ENCODE measurements at regions not wholly inside any gene's neighbourhood (a gene's known extent, or its start where the extent isn't known, plus 50 kb on each side); places are given as distances from the start of the nearest gene placed in this dataset.

DNA sequence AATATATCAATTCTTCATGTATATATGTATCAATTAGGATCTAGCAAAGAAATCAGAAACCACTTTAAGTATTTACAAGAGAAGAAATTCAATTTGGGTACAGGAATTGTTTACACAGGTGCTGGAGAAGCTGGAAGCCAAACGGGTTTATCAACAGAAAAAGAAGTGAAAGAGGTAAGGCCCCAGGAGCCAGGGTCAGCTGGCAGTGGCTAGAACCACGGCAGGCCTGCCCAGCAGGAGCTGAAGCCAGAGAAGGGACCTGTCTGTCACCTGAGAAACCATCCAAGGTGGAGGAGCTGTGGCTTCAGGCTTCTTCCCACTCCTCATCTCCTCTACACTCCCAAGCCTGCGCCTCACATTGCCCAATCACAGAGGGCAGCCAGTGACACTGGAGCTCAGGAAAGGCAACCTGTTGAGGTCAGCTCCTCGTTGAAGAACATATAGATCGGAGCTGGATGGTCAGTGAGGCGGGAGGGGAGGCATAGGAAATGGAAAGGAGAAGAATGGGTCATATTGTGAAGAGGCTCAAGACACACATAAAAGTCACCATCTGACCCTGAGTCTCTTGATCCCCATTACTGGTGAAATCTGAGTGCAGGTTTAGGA, 182.6 kb downstream of the REEP3 start:
- ChIA-PET CTCF (no interaction called here), POLR2A (no interaction called here)

DNA sequence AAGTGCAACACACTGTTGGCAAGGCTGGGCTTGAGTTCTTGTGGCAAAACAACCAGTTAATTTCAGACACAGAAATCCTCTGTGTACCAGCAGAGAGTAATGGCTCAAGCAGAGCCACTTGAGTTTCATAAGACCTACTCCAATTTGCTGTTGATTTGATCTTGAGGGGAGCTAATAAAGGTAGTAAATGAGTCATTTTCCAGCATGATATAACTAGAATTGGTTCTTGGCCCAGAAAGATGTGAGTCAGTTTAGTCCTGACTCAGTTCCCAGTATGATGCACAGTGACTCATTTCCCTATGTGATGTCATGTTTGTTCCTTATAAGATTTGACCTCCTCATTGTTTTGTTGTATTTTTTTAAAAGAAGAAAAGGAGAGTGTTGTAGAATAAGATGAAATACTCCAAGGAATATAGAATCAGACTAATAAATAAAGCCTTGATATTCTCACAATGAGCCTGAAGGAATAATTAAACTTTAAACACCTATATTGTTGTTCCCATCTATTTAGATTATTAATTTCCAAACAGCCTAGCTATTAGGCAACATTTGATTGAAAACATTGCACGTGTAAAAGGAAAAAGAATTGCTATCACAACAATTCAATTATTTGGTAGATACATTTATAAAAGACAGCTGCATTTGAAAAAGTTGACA, 186.2 kb downstream of the REEP3 start:
- CTCF ChIA-PET, result interaction anchor here (0.9 to 2.2 kb wide), 2 partner anchors 12 to 76 kb away, joined by 3 to 8 read pairs; no protein-coding TSS in a partner anchor
- POLR2A ChIA-PET, result interaction anchor here (0.7 kb wide), 1 partner anchor 533 kb away, joined by 3 read pairs; no protein-coding TSS in a partner anchor

DNA sequence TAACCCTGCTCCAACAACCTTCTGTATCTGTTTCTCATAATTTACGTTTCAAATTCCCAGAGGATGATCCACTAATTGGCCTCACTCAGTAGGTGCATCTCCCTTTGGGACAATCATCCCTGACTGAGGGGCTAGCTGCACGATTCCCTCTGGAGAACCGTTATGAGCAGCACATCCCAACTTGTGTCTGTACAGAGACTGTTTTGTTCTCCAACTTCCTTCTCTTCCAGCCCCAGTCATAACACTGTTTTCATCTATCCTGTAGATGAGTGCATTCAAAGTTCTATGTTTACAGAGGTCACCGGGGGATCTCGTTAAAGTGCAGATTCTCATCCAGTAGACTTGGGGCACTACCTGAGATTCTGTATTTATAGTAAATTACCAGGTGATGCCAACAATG, 187.2 kb downstream of the REEP3 start:
- ChIA-PET CTCF (interaction anchor here (0.9 to 2.2 kb wide), 2 partner anchors 11 to 77 kb away, joined by 3 to 8 read pairs; no protein-coding TSS in a partner anchor), POLR2A (no interaction called here)

DNA sequence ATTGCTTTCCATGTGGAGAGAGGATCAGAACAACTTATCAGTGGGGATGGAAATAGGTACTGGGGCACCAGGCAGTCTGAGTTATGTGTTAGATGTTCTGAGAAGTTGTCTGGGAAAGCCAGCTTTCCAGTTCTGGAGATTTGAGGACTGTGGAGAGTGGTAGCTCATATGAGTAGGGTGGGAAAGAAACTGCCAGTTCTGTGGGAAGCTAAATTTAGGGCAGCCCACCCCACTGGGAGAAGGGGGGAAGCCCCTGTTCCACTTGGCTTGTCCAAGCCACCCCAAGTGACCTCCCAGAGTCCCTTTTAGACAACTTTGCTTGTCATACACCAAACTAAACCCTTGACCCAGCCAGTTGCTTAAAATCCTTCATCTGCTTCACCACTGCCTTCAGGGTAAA, 189.5 kb downstream of the REEP3 start:
- CTCF ChIA-PET, result interaction anchor here (1.6 to 1.7 kb wide), 2 partner anchors 10 to 82 kb away, joined by 4 to 11 read pairs; no protein-coding TSS in a partner anchor
- POLR2A ChIA-PET, result interaction anchor here (0.6 kb wide), 1 partner anchor 33 kb away, joined by 4 read pairs; no protein-coding TSS in a partner anchor

DNA sequence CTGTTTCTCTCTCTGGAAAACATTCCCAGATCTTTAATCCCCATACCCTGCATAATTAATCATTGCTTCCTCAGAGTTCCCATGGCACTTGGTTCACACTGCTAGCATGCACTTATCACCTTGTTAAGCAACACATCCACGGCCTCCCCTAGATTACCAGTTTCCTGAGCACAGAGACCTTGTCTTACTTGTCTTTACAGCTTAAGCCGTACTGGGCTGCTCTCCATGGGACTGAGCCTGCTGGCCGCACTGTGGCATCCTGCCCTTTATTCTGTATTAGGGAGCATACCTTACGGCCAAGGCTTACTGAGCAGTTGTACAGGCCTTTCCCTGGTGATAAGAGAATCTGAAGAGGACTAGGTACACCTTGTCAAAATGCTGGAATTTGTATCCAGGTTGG, 190.2 kb downstream of the REEP3 start:
- ChIA-PET POLR2A (interaction anchor here (0.6 kb wide), 1 partner anchor 34 kb away, joined by 4 read pairs; no protein-coding TSS in a partner anchor), CTCF (interaction anchor here (0.6 to 1.7 kb wide), 4 partner anchors 9 to 577 kb away, joined by 3 to 11 read pairs (median 4); no protein-coding TSS in a partner anchor)

DNA sequence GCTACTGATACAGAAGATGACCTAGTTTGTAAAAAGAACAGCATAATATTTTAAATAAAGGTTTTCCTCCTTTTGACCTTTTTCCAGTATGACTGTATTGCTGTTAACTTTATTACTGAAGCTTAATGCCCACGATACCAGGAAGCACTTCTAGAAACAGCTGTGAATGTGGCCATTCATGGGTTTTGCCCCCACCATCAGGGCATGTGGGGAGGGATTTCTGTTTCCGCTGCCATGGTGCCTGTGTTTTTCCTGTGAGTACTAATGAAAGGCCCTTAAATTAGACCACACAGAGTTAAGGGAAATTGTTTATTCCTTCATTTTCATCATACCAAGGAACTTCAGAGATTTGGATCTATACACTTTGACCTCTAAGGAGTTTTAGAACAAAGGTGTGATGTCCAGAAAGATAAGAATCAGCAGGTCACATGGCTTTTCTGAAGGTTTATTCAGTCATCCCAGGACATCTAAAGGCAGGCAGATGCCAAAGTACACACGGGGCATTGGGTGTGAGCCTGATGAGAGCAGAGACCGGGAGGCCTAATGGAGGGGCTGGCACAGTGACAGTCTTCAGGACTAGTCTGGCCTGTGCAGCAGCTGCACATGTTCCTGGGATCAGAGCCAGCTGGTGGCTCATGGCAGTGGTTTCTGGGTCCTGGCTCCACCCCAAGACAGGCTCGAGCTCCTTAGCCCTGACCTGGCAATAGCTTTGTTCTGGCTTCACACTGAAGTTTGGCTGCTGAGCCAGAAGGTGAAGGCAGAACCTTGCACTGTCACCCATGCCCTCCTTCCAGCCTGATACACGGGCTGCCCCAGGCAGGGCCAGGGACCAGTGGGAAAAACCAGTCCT, 190.9 kb downstream of the REEP3 start:
- POLR2A ChIA-PET, result no interaction called here
- CTCF ChIA-PET, result interaction anchor here (1.4 to 1.7 kb wide), 3 partner anchors 8 to 578 kb away, joined by 3 to 11 read pairs (median 4); no protein-coding TSS in a partner anchor

DNA sequence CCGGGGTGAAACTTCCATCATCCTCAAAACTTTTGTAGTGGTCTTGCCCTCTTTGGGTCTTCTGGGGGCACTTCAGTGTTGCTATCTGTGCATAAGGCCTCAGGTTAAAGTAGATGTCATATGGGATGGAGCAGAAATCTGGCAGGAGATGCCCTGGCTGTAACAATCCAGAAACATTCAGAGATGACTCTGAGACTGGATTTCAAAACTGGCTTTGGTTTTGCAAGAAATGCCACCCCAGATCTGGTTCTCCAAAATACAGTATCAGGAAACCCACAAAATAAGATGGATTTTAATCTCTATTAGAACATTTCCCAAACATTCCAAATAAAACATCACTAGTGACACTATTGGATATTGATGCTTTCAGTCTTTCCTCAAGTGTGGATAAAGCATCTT, 191.5 kb downstream of the REEP3 start:
- ChIA-PET CTCF (interaction anchor here (1.1 to 1.4 kb wide), 2 partner anchors 102 to 578 kb away, joined by 3 to 4 read pairs; no protein-coding TSS in a partner anchor), POLR2A (no interaction called here)

DNA sequence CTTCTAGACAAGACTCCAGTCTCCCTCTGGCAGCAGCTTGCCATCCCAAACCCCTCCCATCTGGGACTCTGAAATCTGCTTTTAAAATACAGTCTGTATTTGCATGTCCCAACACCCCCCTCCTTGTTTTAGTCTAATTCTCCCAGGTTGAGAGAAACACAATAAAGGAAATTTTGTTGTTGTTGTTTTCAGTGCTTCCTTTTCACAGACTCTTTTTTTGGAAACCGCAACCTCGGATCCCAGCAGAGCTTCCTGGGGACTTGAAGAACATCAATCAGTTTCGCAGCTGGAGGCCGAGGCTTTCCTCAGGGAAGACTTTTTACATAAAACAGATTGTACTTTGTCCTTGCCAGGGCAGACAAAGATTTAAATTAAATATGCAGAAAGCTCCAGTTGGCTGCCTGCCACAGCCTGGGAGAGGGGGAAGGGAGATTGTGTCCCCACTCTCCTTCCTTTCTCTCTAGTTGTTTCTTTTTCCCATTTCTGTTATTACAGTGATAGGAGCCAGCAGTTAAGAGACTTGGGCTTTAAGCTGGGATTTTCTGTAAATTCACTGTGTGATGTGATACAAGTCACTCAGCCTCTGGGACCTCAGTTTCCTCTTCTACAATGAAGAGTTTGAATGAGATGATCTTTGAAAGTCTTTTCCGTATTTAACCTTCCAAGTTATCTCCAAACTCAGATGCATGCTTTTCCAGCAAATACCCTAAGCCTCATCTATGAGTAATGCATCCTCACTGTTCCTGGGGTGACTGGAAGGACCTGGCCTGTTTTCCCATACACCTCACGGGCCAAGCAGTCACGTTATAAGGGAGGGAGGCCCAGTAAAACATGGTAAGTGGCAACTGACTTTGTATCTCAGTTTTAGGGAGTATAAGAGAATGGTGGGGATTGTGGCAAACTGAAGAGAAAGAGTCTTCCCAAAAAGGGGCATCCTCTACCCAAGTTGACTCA, 192.3 kb downstream of the REEP3 start:
- ChIA-PET POLR2A (no interaction called here), CTCF (interaction anchor here (1.1 to 1.3 kb wide), 2 partner anchors 103 to 547 kb away, joined by 3 to 4 read pairs; no protein-coding TSS in a partner anchor)

DNA sequence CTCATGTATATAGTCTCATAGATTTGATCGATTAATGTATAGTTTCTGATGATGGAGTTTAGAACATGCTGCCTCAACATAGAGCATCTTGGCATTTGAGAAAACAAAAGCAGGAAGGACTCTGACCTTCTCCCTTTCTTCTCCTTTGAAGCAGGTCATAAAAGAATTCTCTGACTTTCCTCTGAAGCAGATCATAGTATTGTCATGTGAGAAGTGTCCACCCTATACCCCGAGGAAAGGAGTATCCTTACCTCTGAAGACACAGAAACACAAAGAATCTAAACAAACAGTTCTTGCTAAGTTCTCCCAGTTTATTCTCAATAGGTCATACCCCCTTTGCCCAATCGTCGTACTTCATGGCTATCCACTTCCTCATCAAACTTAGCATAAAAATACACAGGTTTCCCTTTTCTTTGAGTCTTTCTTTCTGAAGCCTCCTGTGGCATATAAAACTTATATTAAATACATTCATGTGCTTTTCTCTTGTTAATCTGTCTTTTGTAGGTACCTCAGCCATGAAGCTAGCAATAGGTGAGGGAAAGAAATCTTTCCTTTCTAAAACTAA, 194.9 kb downstream of the REEP3 start:
- CTCF ChIA-PET, result interaction anchor here (0.9 kb wide), 2 partner anchors 85 to 556 kb away, joined by 3 read pairs; no protein-coding TSS in a partner anchor
- POLR2A ChIA-PET, result no interaction called here

DNA sequence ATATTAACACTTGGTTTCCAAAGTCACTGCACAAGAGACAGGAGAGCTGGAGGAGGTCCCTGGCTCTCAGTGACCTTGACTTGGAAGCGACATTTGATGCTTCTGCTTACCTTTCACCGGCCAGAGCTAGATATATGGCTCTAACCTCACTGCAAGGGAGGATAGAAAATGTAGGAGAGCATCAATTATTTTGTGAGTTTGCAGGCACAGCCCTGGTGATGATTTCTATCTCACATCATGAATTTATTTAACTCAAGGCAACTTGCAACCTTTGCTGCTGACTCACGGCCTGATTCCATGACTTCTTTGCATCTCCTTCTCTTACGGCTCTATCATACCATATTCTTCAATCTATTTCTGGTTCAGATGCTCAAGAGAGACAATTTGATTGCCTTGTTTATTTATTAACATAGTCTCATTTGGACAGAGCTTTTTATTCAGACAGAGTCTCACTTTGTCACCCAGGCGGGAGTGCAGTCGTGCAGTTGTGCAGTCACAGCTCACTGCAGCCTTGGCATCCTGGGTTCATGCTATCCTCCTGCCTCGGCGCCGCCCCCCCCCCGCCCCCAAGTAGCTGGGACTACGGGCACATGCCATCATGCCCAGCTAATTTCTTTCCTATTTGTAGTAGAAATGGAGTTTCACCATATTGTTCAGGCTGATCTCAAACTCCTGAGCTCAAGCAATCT, 196.0 kb downstream of the REEP3 start:
- POLR2A ChIA-PET, result no interaction called here
- CTCF ChIA-PET, result interaction anchor here (0.8 to 1.5 kb wide), 2 partner anchors 503 to 551 kb away, joined by 3 read pairs; no protein-coding TSS in a partner anchor

DNA sequence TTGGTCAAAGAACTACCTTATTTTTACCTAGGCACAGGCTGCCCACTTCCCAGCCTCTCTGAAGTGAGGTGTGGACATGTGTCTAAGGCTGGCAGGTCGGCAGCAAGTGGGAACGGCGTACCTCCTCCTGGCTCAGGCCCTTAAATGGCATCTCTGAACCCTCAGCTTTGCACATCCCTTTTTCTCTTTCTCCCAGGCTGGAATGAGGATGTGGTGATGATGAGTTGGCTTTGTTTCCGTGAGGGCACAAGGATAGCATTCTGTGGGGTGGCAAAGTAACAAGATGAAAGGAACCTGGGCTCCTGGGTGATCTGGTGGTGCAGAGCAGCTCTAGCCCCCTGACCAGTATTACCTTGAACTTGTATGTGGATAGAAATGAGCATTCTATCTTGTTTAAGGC, 196.8 kb downstream of the REEP3 start:
- POLR2A ChIA-PET, result no interaction called here

DNA sequence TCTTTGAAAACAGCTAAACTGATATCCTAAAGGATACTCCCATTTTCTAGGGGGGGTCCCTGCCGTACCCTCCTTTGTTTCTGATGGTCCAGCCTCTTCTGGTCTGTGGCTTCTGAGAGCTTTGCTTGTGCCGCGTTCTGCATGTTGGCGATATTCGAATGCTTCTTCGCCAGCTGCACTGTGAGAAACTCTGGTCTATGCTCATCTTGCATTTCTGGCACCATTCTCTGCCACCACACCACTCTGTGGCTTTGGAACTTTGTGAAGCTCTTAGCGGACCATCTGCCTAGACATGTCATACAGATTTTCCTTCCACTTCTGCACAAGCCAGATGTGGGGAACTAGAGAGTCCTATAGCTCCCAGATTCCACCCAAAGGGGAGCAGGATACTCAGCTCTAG, 197.2 kb downstream of the REEP3 start:
- ChIA-PET CTCF (interaction anchor here (0.7 to 4.0 kb wide), 4 partner anchors 89 to 552 kb away, joined by 3 to 27 read pairs (median 3); no protein-coding TSS in a partner anchor), POLR2A (no interaction called here)

More for the DNA sequence above, 196.8 kb downstream of the REEP3 start:
- CTCF ChIA-PET, result interaction anchor here (0.9 to 4.0 kb wide), 3 partner anchors 89 to 552 kb away, joined by 3 to 27 read pairs (median 3); no protein-coding TSS in a partner anchor

DNA sequence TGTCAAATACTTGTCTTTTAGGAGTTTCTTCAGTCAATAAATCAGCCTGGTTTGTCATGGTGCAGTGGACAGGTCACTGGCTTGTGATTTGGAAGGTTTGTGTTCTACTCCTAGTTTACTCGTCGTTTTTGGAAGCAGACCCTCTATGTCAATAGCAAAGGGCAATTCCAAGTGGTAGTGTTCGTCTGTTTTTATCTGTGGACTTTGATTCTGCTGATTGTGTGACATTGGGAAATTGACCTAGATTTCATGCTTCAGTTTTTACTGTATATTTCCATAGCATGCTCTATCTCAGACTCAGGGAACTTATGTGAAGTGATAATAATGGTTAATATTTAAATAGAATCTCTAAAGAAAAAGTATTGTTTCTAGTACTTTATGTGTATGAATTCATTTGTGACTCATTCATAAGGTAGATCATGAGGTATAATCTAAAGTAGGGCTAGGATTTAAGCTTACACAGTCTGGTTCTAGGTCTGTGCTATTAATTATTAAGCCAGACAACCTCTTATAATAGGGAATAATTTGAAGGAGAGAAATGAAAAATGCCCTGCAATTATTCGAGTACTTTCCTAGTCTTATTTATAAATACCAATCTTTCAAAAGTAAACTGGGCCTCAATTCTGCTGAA, 198.1 kb downstream of the REEP3 start:
- POLR2A ChIA-PET, result no interaction called here
- CTCF ChIA-PET, result interaction anchor here (0.7 to 4.0 kb wide), 12 partner anchors 8 to 558 kb away, joined by 3 to 29 read pairs (median 4); no protein-coding TSS in a partner anchor

DNA sequence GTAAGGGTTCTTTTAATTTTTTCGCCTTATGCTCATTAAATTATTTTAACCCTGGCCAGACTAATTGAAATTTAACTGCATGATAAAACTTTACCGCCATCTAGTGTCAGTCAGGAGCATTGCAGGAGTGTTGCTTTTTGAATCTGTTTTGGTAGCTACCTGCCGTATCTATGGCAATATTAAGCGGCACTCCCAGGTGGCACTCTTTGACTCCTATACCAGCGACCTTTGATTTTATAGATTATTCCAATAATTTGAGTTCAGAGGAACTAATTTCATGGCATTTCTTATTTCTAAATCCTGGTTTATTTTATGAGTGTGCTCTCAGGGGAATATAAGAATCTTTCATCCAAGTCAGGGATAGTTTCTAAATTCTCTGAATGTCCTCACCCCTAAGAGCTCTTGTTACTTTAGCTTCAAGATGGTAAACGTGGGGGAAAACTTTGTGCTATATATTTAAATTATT, 198.9 kb downstream of the REEP3 start:
- POLR2A ChIA-PET, result no interaction called here

DNA sequence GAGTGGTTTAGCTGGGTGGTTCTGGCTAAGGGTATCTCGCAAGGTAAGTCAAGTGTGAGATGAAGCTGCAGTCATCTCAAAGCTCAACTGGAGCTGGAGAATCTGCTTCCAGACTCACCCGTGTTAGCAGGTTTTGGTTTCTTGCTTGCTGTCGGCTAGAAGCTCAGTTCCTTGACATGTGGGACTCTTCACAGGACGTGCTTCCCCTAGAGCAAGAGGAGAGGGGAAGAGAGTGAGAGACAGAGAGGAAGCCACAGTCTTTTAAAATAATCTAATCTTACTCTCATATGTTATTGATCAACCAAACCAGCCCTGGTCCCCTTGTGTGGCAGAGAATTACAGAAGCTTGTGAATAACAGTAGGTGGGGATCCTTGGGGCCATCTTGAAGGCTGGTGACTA, 199.5 kb downstream of the REEP3 start:
- ChIA-PET POLR2A (no interaction called here), CTCF (interaction anchor here (0.6 to 4.0 kb wide), 17 partner anchors 9 to 560 kb away, joined by 3 to 29 read pairs (median 4); no protein-coding TSS in a partner anchor)

More for the DNA sequence above, 198.9 kb downstream of the REEP3 start:
- CTCF ChIA-PET, result interaction anchor here (0.6 to 4.0 kb wide), 18 partner anchors 9 to 559 kb away, joined by 3 to 29 read pairs (median 4); no protein-coding TSS in a partner anchor

DNA sequence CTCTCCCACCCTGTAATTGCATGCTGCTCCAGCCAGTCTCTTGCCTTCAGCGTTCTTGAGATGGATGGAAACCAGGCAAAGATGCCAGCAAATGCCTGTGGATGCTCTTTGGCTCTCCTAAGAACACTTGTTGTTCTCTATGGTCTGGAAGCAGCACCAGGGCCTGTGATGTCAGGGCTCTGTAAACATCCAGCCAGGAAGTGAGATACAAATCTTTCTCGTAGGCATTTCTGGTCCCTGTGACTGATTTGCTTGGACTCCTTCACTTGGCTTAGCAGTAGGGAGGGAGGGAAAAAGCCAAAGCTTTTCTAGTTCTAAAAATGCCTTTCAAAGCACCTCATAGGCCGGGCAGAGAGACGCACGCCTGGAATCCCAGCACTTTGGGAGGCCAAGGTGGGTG, 201.3 kb downstream of the REEP3 start:
- CTCF ChIA-PET, result interaction anchor here (0.5 to 3.9 kb wide), 2 partner anchors 92 to 446 kb away, joined by 3 to 29 read pairs; no protein-coding TSS in a partner anchor
- POLR2A ChIA-PET, result interaction anchor here (0.7 kb wide), 1 partner anchor 210 kb away, joined by 3 read pairs; no protein-coding TSS in a partner anchor
